Suprapubic skin (tissue), 4 donors: ENCODE measurements at regions not wholly inside any gene's neighbourhood (a gene's known extent, or its start where the extent isn't known, plus 50 kb on each side); places are given as distances from the start of the nearest gene placed in this dataset.

Experiments used
- EP300 ChIP-seq: sonication (generic); formaldehyde crosslinking; IDR thresholded peaks from one replicate; pipeline ENCODE4 v1.6.1; 2017; ENCODE audit warnings: antibody characterized with exemption
- POLR2A ChIP-seq, 2 donors: fragments of 450-650 bp; IDR thresholded peaks; one replicate each; pipeline ENCODE4 v1.6.1; 2017; ENCODE audit warnings: antibody characterized with exemption in 2 of 2, mild to moderate bottlenecking in 2 of 2, moderate library complexity in 2 of 2
- POLR2AphosphoS5 ChIP-seq, 3 donors: sonication (generic); formaldehyde crosslinking; IDR thresholded peaks; one replicate each; pipeline ENCODE4 v1.6.1; 2017; ENCODE audit warnings: antibody characterized with exemption in 3 of 3
- TF ChIP-seq, protein P1 (sequence below), 2 donors: fragments of 200-600 bp in 1 of 2; fragments of 450-650 bp in 1 of 2; sonication (generic) in 1 of 2; IDR thresholded peaks; one replicate each; pipeline ENCODE4 v1.5.1; 2016 to 2019; ENCODE audit warnings: antibody characterized with exemption in 2 of 2, mild to moderate bottlenecking in 1 of 2, moderate library complexity in 1 of 2

DNA sequence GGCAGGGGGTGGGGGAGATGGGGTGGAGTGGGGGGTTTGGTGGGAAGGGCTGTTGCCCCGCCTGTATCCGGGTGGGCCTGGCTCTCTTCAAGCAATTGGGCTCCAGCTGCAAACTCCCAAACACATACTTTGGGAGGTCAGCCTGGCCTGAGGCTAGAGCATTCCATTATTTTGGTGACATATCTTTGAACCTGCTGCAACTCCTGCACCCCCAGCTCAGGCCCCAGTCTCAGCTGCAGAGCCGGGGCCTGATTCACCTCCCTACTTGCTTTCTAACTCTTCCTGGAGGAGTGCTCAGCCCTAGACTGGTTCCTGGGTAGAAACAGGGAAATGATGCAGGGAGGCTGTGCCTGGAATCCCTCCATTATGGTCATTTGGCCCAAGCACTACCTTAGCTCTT, 140.8 kb upstream of the PRR23C start:
- TF ChIP-seq POLR2AphosphoS5 (IDR thresholded peaks at IDR 0.05) (no peak), POLR2A (IDR thresholded peaks at IDR 0.05) (no peak), EP300 (no peak)
- TF ChIP-seq, protein P1, sequence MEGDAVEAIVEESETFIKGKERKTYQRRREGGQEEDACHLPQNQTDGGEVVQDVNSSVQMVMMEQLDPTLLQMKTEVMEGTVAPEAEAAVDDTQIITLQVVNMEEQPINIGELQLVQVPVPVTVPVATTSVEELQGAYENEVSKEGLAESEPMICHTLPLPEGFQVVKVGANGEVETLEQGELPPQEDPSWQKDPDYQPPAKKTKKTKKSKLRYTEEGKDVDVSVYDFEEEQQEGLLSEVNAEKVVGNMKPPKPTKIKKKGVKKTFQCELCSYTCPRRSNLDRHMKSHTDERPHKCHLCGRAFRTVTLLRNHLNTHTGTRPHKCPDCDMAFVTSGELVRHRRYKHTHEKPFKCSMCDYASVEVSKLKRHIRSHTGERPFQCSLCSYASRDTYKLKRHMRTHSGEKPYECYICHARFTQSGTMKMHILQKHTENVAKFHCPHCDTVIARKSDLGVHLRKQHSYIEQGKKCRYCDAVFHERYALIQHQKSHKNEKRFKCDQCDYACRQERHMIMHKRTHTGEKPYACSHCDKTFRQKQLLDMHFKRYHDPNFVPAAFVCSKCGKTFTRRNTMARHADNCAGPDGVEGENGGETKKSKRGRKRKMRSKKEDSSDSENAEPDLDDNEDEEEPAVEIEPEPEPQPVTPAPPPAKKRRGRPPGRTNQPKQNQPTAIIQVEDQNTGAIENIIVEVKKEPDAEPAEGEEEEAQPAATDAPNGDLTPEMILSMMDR (IDR thresholded peaks at IDR 0.05): no peak
